Activated naive CD8-positive, alpha-beta T cell (primary cell): ENCODE measurements at regions not wholly inside any gene's neighbourhood (a gene's known extent, or its start where the extent isn't known, plus 50 kb on each side); places are given as distances from the start of the nearest gene placed in this dataset.

Source experiments
- H3K27ac Mint-ChIP-seq: one replicate; pipeline ENCODE4 v1.8.0; 2021; ENCODE audit warnings: mixed read lengths
- H3K27me3 Mint-ChIP-seq: one replicate; pipeline ENCODE4 v1.8.0; 2021; ENCODE audit warnings: mixed read lengths
- H3K36me3 Mint-ChIP-seq: one replicate; pipeline ENCODE4 v1.8.0; 2021; ENCODE audit warnings: mixed read lengths
- H3K4me1 Mint-ChIP-seq: one replicate; pipeline ENCODE4 v1.8.0; 2021; ENCODE audit warnings: low read depth, mixed read lengths
- H3K4me3 Mint-ChIP-seq: one replicate; pipeline ENCODE4 v1.8.0; 2021; ENCODE audit warnings: mild to moderate bottlenecking, mixed read lengths
- H3K9me3 Mint-ChIP-seq: one replicate; pipeline ENCODE4 v1.8.0; 2021; ENCODE audit warnings: low read depth, mixed read lengths

GRCh38 chr10:64076322-64076940 is 555.2 kb downstream of the REEP3 start:
- H3K27ac Mint-ChIP-seq, result no peak overlapping the region
- no peaks in the 10 kb centered on the region for H3K4me1 Mint-ChIP-seq
- H3K36me3 Mint-ChIP-seq, result no peaks in the 10 kb centered on the region
- no peak overlapping the region for H3K4me3 Mint-ChIP-seq
- H3K9me3 Mint-ChIP-seq, result no peaks in the 10 kb centered on the region
- H3K27me3 Mint-ChIP-seq, result peaks cover 7% of the 10 kb centered on the region

GRCh38 chr10:64079341-64079740 is 558.1 kb downstream of the REEP3 start:
- Mint-ChIP-seq H3K27ac (no peak overlapping the region), H3K4me3 (no peak overlapping the region), H3K36me3 (no peaks in the 10 kb centered on the region), H3K9me3 (no peaks in the 10 kb centered on the region), H3K27me3 (peaks cover 7% of the 10 kb centered on the region), H3K4me1 (no peaks in the 10 kb centered on the region)

- H3K27me3 Mint-ChIP-seq, result peaks cover 7% of the 10 kb centered on the region
- H3K4me3 Mint-ChIP-seq, result no peak overlapping the region
- no peaks in the 10 kb centered on the region for H3K36me3 Mint-ChIP-seq
- no peaks in the 10 kb centered on the region for H3K9me3 Mint-ChIP-seq
- H3K4me1 Mint-ChIP-seq, result no peaks in the 10 kb centered on the region
- no peak overlapping the region for H3K27ac Mint-ChIP-seq
Observed at GRCh38 chr10:64080071-64080470, 558.9 kb downstream of the REEP3 start.

- Mint-ChIP-seq H3K4me3 (no peak overlapping the region), H3K27ac (no peak overlapping the region), H3K36me3 (no peaks in the 10 kb centered on the region), H3K27me3 (peaks cover 5% of the 10 kb centered on the region), H3K9me3 (no peaks in the 10 kb centered on the region), H3K4me1 (no peaks in the 10 kb centered on the region)
Observed at GRCh38 chr10:64081947-64082482, 560.8 kb downstream of the REEP3 start.

- H3K27ac Mint-ChIP-seq, result no peak overlapping the region
- H3K27me3 Mint-ChIP-seq, result no peaks in the 10 kb centered on the region
- H3K4me1 Mint-ChIP-seq, result no peaks in the 10 kb centered on the region
- H3K9me3 Mint-ChIP-seq, result no peaks in the 10 kb centered on the region
- H3K4me3 Mint-ChIP-seq, result no peak overlapping the region
- no peaks in the 10 kb centered on the region for H3K36me3 Mint-ChIP-seq
Observed at GRCh38 chr10:64086083-64086767, 565.0 kb downstream of the REEP3 start.

GRCh38 chr10:64089648-64090047 is 568.4 kb downstream of the REEP3 start:
- Mint-ChIP-seq H3K4me3 (no peak overlapping the region), H3K9me3 (no peaks in the 10 kb centered on the region)

GRCh38 chr10:64090865-64091264 is 569.7 kb downstream of the REEP3 start:
- Mint-ChIP-seq H3K4me3 (no peak overlapping the region), H3K36me3 (no peaks in the 10 kb centered on the region), H3K4me1 (no peaks in the 10 kb centered on the region), H3K27me3 (peaks cover 2% of the 10 kb centered on the region), H3K27ac (no peak overlapping the region), H3K9me3 (no peaks in the 10 kb centered on the region)

More at GRCh38 chr10:64089648-64090047, 568.4 kb downstream of the REEP3 start:
- Mint-ChIP-seq H3K36me3 (no peaks in the 10 kb centered on the region), H3K27me3 (no peaks in the 10 kb centered on the region), H3K4me1 (no peaks in the 10 kb centered on the region), H3K27ac (no peak overlapping the region)

GRCh38 chr10:64091897-64092296 is 570.7 kb downstream of the REEP3 start:
- H3K4me1 Mint-ChIP-seq, result no peaks in the 10 kb centered on the region
- no peak overlapping the region for H3K4me3 Mint-ChIP-seq
- no peak overlapping the region for H3K27ac Mint-ChIP-seq
- no peaks in the 10 kb centered on the region for H3K36me3 Mint-ChIP-seq
- H3K9me3 Mint-ChIP-seq, result no peaks in the 10 kb centered on the region
- peaks cover 2% of the 10 kb centered on the region for H3K27me3 Mint-ChIP-seq

- no peak overlapping the region for H3K27ac Mint-ChIP-seq
- no peak overlapping the region for H3K4me3 Mint-ChIP-seq
- no peaks in the 10 kb centered on the region for H3K9me3 Mint-ChIP-seq
- peaks cover 2% of the 10 kb centered on the region for H3K27me3 Mint-ChIP-seq
- no peaks in the 10 kb centered on the region for H3K4me1 Mint-ChIP-seq
- H3K36me3 Mint-ChIP-seq, result no peaks in the 10 kb centered on the region
Observed at GRCh38 chr10:64093304-64093703, 572.1 kb downstream of the REEP3 start.

- Mint-ChIP-seq H3K4me3 (no peak overlapping the region), H3K36me3 (no peaks in the 10 kb centered on the region), H3K4me1 (no peaks in the 10 kb centered on the region), H3K27me3 (peaks cover 2% of the 10 kb centered on the region), H3K9me3 (no peaks in the 10 kb centered on the region), H3K27ac (no peak overlapping the region)
Observed at GRCh38 chr10:64093946-64094535, 572.8 kb downstream of the REEP3 start.

- Mint-ChIP-seq H3K4me1 (no peaks in the 10 kb centered on the region), H3K9me3 (no peaks in the 10 kb centered on the region), H3K36me3 (no peaks in the 10 kb centered on the region), H3K27ac (no peak overlapping the region), H3K27me3 (peaks cover 2% of the 10 kb centered on the region), H3K4me3 (no peak overlapping the region)
Observed at GRCh38 chr10:64096941-64097340, 575.7 kb downstream of the REEP3 start.

- Mint-ChIP-seq H3K4me1 (no peaks in the 10 kb centered on the region), H3K27ac (no peak overlapping the region), H3K9me3 (no peaks in the 10 kb centered on the region), H3K4me3 (no peak overlapping the region), H3K27me3 (peaks cover 2% of the 10 kb centered on the region), H3K36me3 (no peaks in the 10 kb centered on the region)
Observed at GRCh38 chr10:64097391-64098122, 576.4 kb downstream of the REEP3 start.

- Mint-ChIP-seq H3K27me3 (peaks cover 2% of the 10 kb centered on the region), H3K4me3 (no peak overlapping the region), H3K36me3 (no peaks in the 10 kb centered on the region), H3K9me3 (no peaks in the 10 kb centered on the region), H3K27ac (no peak overlapping the region), H3K4me1 (no peaks in the 10 kb centered on the region)
Observed at GRCh38 chr10:64098994-64099393, 577.8 kb downstream of the REEP3 start.

- Mint-ChIP-seq H3K4me1 (no peaks in the 10 kb centered on the region), H3K27ac (no peak overlapping the region), H3K27me3 (no peaks in the 10 kb centered on the region), H3K36me3 (no peaks in the 10 kb centered on the region), H3K9me3 (no peaks in the 10 kb centered on the region), H3K4me3 (no peak overlapping the region)
Observed at GRCh38 chr10:64101606-64102263, 580.5 kb downstream of the REEP3 start.
